Head of caudate nucleus (tissue), 42 donors: ENCODE measurements at regions not wholly inside any gene's neighbourhood (a gene's known extent, or its start where the extent isn't known, plus 50 kb on each side); places are given as distances from the start of the nearest gene placed in this dataset.

ENCODE experiments used
- DNase-seq, 42 donors: peaks; one replicate each; pipeline versions ENCODE4 v3.0.0 to v3.0.0-alpha.2; 2020 to 2021; ENCODE audit warnings: mixed read lengths in 7 of 42
- intact Hi-C: fragments of 100-400 bp; cut with DNase I; formaldehyde crosslinking; loops from one replicate; pipeline ENCODE4 v1.15.0; 2022

DNA sequence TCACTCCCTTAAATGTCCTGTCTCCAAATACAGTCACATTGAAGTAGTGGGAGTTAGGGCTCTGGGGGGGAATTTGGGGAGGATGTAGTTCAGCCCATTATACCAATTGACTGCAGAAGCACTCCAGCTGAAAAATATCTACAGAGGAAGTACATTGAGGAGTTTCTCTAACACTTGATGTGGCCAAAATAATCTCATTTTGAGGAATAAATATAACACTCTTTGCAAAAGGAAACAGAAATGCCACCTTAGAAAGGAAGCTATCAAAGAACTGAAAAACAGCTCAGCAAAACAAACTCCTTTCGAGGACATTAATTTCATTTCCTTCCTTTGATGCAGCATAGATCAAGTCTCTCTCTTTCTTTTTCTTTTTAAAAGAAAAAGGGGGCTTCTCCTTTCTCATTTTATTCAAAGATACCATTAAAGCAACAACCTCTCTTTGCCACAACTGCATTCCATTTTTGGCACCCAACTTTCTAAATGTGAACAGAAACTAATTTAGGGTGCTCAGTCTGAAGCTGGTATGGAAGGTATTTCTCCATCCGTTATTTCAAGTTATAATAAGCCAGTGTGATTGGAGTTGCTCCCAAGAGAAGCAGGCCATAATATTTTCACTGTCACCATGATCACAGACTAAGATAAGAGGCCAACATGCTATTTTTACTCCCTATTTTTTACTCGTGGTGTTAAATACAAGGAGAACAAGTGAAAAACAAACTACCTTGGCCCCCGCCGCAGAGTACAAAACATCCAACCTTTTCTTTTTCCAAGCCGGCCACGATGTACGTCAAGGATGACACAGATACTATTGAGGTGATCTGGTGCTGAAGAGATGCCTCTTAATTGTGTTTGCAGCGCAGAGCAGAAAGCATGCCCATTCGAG lies 230.4 kb upstream of the GATB start:
- intact Hi-C loops = no loop called here

DNA sequence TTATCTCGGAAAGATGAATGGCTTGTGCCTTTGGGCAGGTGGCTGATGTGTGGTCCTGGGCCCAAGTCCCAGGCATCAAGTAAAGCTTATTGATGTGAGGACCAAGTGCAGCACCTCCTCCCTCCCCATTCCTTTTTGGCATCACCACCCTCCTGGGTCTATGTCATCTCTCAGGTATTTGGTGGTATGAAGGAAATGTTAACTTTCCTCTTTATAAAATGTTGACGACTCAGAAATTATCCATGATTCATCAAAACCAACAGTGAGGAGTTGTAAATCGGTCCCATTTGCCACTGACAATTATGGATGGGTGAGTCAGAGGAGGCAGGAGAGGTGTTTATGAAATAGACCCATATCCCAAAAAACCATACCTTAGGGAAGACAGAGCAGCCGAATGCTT lies 229.4 kb upstream of the GATB start:
- intact Hi-C loops = no loop called here
- DNase-seq = no peak

More for the DNA sequence above, 230.4 kb upstream of the GATB start:
- DNase-seq = no peak

DNA sequence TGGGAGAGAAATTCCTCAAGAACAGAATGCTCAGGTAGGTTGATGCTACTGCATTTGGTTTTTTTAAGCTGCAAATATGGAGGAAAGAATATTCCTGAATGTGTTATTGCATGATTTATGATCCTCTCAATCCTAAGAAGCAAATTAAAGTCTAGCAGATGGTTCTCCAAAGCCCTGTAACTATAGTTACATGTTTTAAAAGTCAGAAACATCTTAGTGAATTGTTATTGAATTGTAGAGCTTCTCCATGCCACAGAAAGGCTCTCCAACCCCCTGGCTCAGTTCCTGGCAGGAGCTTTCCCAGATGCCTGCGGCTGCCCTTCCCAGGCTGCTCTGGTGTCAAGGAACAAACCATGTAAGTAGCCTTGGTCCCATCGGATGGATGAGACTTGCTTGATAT lies 227.8 kb upstream of the GATB start:
- intact Hi-C loops = no loop called here
- peak in 1 of 42 donors; percentile 21 for DNase-seq

DNA sequence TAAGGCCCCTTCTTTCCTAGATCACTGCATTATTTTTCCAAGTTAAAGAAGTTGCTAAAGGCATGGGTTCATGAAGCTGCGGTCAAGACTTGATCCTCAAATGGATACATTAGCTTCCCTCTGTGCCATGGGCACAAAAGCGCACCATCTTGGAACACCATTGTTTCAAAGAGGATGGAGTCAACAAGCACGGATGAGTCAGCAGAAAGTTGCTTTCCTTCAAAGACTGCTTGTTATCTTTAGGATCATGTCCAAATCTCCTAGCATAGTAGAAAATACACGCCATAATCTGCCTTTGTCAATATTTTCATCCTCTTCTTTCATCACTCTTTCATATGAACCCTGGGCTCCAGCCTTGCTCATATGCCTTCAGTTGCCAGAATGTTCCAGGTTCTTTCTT lies 226.8 kb upstream of the GATB start:
- intact Hi-C loops = no loop called here
- no peak for DNase-seq

DNA sequence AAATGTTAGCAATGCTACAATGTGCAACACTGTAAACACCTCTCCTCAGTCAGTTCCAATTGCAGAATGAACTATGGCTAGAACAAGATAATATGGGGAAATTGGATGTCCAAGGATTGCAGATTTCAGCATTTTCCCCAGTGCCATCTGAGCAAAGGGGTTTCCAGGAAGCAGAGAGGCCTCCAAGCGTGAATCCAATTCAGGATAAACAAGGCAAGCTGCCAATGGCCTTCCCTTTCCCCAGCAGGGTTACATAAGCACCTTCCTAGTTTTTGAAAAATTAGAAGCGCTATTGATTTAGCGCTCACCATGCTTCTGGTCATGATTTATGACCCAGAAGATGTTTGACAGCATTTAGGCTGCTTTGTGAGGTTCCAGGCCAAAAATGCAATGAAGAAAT lies 223.0 kb upstream of the GATB start:
- peak in 5 of 42 donors; percentile 13 to 57 (median 26) for DNase-seq

DNA sequence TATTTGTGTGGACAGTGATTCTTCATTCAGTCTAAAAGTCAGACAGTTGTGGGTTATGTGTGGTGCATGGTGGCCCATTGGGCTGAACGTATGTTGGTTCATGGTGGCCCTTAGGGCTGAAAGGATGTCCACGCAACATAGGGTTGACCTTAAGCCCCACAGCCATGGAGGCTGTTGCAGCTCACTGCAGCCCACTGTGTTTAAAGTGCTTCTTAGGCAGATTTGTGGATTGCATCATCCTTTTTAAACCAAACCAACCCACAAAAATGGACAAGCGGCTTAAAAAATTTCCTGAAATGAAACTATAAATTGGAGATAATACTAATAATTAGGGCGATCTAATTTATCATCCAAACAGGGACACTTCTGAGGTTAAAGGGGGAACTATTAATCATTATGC lies 219.0 kb upstream of the GATB start:
- intact Hi-C loops = no loop called here
- no peak for DNase-seq

More for the DNA sequence above, 223.0 kb upstream of the GATB start:
- intact Hi-C loops = no loop called here

DNA sequence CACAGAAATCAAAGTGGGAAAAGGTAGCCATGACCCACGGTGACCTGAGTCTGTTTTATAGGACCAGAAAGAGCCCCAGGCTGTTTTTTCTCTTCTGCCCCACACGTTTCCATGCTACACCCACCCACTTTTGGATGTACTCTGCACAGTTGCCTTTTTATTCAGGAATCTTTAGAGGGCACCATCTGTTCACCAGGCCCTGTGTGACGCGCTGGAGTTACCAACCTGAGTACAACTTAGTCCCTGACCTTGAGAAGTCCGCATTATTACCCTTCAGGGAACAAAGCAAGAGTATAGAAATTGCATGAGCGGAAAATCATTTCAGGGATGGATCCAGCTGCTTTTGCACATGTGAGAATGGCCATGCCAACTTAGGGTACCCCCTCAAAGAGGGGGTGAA lies 207.8 kb upstream of the GATB start:
- DNase-seq = no peak

DNA sequence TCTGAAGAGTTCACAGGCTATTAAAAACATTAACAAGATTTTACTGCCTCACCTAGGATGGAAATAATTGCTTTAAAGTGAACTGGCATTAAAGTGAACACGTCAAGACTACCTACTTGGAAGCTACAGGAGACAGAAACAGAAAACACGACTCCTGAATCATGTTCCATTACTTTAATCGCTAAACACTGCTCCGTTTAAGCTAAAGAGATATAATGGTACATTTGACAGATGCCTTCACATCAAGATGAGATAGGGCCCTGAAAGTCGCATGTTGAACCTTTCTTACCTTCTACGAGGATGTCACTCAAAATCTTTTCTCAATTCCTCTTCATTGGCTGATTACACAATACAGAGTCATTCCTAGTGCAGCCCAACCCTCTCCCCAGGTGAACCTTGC lies 206.3 kb upstream of the GATB start:
- no peak for DNase-seq
- intact Hi-C loops = no loop called here

More for the DNA sequence above, 207.8 kb upstream of the GATB start:
- intact Hi-C loops = no loop called here

DNA sequence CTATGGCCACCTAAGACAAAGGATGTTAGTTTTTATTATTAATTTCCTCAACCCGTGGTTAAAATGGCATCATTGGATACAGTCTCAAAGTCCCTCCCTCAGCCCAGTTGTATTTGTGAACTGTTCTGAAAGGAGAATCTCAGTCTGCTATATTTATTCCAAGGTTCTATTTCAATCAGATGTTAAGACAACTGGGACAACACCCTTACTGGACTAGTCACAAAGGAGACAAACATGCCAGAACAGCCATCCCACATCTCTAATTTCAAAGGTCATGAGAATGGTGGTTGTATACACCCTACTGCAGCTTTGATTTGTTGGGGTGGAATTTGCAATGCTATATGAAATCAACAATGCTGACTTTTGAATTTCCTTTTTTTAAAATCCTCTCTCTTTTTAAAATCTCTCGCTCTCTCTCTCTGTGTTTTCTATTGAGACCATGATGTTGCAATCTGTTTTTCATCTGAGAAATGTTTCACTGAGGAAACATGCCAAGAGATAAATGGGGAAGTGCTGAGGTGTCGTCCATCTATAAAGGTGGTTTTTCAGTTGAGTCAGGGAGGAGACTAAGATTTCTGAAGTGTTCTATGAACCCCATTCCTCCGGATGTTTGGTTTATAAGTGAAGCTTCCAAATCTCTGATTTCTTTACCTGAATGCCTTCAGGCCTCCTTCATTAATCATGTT lies 201.5 kb upstream of the GATB start:
- DNase-seq = no peak
- intact Hi-C loops = no loop called here

DNA sequence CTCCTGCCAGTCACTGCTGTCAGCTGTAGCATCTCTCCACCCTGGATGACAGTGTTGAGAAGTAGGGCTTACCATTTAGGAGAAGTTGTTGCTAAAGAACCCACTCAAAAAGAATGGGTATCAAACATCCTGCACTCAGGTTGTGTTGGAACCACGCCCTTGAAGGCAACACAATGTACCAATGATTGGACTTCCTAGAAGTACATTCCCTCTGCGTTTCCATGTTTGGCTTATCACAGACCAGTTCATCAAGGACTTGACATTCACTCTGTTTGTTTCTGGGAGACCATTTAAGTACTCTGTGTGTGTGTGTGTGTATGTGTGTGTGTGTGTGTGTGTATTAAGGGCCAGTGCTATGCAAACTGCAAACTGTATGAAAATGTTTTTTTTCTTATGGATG lies 200.6 kb upstream of the GATB start:
- DNase-seq = no peak
- intact Hi-C loops = no loop called here

DNA sequence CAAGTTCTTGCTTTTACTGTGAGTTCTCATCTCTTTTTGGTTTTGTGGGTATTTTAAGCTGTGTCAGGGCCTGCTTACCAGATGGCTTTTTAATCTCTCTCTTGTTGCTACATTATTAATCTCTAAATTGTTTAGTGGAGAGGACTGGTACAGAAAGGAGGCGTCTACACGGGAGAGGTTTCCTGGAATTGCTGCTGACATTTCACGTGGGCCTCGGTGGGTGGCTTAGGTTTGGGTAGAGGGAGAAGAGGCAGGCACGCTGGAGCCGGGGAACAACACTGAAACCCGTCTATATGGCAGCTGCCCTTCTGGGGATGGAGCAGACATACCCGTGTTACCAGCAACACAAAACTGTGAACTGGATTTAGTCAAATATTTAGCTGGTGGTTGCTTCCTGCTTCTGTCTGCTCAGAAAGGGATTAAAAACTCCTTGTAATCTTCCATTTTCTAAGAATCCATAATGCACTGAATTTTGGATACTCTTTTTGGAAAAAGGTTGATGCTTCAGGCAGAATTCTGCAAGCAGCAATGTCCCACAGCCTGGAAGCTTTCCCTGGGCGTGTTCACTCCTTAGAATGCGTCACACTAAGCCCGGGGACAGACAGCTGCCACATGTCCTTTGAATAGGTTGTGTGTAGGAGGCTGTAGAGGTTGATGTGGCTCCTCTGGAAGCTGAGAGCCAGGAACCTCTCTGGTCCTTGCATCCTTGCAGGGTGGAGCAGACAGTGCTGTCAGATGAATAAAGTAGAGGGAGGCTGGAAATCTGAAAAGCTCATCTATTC lies 199.8 kb upstream of the GATB start:
- intact Hi-C loops = no loop called here
- peak; percentile 11 to 86 (median 54) for DNase-seq

DNA sequence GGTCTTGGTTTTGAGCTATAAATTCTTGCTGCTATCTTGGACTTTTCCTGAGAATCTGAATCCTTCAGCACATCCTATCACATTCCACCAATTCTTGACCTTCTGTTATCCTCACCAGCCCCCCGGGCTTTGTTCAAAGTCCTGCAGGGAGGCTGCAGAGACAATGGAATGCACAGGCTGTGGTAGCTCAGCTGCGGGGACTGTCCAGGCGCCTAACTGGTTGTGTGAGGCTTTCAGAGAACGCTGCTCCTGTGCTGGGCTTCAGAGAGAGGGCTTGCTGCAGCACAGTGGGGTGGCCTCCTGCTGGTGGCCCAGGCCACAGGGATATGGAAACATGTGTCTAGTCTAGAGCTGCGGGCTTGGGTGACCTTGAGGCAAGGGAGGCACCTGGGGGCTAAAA lies 196.3 kb upstream of the GATB start:
- DNase-seq = no peak
- intact Hi-C loops = no loop called here

DNA sequence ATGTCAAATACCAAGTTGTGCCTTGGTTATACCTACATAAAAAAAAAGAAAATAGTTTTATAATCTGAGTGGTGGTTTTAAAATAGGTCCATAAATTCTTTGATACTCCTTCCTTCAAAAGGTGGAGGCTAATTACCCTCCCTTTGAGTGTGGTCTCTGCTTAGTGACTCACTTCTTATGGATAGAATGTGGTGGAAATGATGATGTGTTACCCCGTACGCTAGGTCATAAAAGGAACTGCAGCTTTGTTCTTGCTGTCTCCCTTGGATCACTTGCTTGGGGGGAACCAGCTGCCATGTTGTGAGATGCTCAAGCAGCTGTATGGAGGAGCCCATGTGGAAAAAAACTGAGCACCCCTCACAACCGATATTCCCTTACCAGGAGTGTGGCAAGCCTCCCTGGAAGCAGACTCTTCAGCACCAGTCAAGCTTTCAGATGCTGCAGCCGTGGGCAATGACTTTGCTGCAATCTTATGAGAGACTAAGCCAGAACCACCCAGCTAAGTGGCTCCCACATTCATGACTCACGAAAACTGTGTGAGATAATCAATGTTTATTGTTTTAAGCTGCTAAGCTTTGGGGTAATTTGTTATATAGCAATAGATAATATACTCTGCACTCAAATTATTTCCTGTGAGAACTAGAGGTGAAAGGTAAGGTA lies 195.0 kb upstream of the GATB start:
- intact Hi-C loops = no loop called here
- DNase-seq = peak in 19 of 42 donors; percentile 14 to 70 (median 32)

DNA sequence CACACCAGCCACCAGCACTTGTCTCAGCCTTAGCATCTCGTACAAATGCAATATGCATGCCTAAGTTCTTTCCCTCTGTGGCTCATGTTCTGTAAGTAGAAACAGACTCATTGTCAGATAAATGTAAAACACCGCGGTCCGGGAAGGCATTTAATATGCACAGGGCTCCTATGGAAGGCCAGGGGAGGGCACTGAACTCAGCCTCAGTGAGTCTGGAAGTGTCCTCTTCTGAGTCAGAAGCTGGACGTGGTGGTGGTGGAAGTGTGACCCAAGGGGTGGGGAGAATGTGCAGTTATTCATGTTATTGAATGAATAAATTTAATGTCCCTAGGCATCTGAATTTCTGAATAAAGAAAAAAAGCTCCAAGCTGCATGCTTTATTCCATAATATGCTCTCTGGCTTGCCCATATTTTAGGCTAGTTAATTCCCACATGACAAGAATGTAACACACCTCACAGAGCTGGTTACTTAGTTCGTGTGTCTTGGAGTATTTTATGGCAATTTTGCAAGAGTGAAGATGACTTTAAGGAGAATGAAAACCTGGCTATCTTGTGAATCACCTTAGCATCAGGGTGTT lies 193.1 kb upstream of the GATB start:
- DNase-seq = no peak
- intact Hi-C loops = no loop called here

DNA sequence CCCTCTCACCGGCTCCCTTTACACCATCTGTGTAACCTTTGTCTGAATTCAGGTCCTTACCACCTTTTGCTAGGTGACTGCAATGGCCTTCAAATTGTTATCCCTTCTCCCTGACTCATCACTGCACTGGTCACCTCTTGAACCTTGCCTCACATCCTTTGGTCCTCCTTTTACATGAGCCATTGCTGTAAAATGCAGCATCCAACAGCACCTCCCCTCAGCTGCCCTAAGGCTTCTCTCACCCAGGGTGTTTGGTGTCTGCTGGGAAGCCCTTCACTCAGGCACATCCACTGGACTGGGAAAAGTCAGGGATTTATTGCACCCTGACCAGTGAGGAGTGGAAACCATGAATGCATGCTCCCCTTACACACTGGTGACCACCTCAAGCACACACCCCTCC lies 192.5 kb upstream of the GATB start:
- DNase-seq = no peak
- intact Hi-C loops = no loop called here

DNA sequence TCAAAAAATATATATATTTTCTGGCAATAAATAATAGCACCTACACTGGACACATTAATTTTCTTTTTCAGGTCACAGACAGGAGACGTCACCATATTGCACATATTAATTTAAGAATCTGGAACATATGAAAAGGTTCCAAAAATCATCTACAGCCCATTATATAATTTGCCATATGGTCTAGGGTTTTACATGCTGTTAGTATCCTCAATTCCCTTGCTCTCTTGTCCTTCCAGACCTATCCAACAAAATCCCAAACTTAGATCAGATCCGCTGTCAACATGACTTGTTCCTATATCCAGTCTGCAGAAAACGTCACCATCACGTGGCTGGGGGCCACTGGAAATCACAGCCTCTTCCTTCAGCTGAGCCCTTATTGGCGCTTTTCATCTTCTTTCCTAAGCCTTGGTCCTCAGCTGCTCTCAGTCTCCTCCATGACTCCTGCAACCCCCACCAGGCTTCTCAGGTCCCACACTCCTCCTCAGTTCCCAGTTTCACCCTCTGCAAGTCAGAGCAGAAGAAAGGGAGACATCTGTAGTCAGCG lies 192.0 kb upstream of the GATB start:
- intact Hi-C loops = no loop called here
- no peak for DNase-seq

DNA sequence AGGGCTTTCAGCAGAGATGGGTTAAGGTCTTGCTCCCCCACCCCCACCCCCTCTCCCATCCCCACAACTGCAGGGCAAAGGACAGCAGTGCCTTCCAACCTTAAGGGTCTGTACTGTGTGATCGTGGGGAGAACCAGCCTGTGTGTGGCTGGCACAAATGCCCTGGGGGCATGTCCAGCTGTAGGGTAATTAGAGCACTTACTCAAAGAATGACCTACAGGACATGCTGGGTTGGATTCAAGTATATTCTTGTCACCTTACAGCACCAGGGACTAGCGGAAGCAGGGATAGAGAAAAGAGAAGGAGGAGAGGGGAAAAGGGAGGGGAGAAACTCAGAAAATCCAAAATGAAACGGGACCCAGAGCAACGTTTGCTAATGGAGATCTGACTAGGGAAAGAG lies 191.3 kb upstream of the GATB start:
- DNase-seq = no peak
- intact Hi-C loops = no loop called here

DNA sequence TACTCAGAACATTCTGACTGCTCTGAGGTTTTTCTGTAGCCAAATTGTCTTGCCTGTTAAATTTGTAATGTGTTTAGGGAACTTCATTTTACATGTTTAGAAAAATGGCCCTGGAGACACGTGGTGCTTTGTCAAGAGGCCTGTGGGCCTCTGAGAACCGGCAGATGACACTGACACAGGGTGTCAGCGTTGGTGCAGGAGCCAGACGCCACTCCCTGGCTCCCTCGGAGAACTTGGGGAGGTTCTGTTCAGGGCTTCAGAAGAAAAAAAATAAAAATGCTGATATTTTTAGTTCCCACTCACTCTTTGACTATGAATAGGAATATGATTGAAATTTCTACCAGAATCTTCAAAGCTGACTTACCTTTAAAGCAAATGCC lies 190.9 kb upstream of the GATB start:
- DNase-seq = peak in 37 of 42 donors; percentile 11 to 78 (median 43)
- intact Hi-C loops = no loop called here
